Neural crest cell (in vitro differentiated cells): ENCODE measurements at regions not wholly inside any gene's neighbourhood (a gene's known extent, or its start where the extent isn't known, plus 50 kb on each side); places are given as distances from the start of the nearest gene placed in this dataset.

Source experiments
- DNase-seq: peaks from one replicate; pipeline ENCODE4 v3.0.0; 2021; ENCODE audit warnings: low read depth, mixed read lengths, low spot score
- H3K27ac Mint-ChIP-seq: one replicate; pipeline ENCODE4 v1.8.0; 2021; ENCODE audit warnings: mild to moderate bottlenecking, mixed read lengths; ENCODE audit not compliant: unreplicated experiment
- H3K27me3 Mint-ChIP-seq: 2 replicates; pipeline ENCODE4 v1.8.0; 2021; ENCODE audit warnings: low read depth, mild to moderate bottlenecking, mixed read lengths
- H3K36me3 Mint-ChIP-seq: 2 replicates; pipeline ENCODE4 v1.8.0; 2021; ENCODE audit warnings: low read depth, mild to moderate bottlenecking, mixed read lengths
- H3K4me1 Mint-ChIP-seq: 2 replicates; pipeline ENCODE4 v1.8.0; 2021; ENCODE audit warnings: mixed read lengths
- H3K4me3 Mint-ChIP-seq: one replicate; pipeline ENCODE4 v1.8.0; 2021; ENCODE audit warnings: mild to moderate bottlenecking, mixed read lengths
- H3K9me3 Mint-ChIP-seq: 2 replicates; pipeline ENCODE4 v1.8.0; 2021; ENCODE audit warnings: mixed read lengths
- TF ChIP-seq, protein P1 (sequence below): fragments of 200-600 bp; sonication (generic); conservative IDR thresholded peaks from 2 replicates; pipeline ENCODE4 v1.5.0; 2021; ENCODE audit warnings: antibody characterized with exemption, mild to moderate bottlenecking

DNA sequence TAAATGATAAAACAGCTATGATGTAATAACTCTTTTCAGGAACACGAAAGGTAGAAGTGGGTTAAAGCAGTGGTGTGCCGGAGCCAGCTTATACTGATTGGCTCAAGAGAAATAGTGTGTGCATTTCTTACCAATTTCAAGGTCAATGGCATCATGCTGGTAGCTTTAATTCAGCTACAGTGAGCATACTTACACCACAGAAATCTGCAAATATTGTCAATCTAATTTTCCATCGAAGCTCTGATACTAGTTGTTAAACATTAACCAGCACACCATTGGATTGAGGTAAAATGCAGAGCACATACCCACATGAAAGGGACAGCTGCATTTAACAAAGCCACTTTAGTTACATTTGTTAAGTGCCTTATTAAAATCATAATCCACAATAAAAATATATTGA is 225.7 kb downstream of the KCNC2 start:
- Mint-ChIP-seq H3K27ac (no peak overlapping the region), H3K36me3 (no peaks in the 10 kb centered on the region), H3K4me3 (no peak overlapping the region), H3K9me3 (no peaks in the 10 kb centered on the region), H3K4me1 (peaks cover 11% of the 10 kb centered on the region), H3K27me3 (no peaks in the 10 kb centered on the region)
- TF ChIP-seq, protein P1, sequence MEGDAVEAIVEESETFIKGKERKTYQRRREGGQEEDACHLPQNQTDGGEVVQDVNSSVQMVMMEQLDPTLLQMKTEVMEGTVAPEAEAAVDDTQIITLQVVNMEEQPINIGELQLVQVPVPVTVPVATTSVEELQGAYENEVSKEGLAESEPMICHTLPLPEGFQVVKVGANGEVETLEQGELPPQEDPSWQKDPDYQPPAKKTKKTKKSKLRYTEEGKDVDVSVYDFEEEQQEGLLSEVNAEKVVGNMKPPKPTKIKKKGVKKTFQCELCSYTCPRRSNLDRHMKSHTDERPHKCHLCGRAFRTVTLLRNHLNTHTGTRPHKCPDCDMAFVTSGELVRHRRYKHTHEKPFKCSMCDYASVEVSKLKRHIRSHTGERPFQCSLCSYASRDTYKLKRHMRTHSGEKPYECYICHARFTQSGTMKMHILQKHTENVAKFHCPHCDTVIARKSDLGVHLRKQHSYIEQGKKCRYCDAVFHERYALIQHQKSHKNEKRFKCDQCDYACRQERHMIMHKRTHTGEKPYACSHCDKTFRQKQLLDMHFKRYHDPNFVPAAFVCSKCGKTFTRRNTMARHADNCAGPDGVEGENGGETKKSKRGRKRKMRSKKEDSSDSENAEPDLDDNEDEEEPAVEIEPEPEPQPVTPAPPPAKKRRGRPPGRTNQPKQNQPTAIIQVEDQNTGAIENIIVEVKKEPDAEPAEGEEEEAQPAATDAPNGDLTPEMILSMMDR = no peak
- DNase-seq = no peak

DNA sequence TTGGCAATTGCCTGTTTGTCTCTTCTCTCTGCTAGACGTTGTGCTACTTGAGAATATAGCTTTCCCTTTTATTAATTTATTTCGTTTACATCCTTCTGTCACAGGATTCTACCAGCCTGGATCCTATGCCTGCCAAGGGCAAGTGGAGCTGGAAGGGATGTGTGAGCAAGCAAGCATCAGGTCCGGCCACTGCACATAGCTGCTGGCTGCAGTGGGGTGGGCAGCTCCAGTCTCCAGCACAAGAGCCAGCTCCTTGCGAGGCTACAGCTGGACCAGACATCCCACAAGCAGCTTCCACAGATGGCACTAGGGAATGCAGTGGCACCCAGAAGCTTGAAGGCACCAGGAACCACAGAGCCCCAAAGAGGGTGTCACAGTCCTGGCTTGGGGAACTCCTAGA is 225.0 kb downstream of the KCNC2 start:
- peaks cover 11% of the 10 kb centered on the region for H3K4me1 Mint-ChIP-seq

DNA sequence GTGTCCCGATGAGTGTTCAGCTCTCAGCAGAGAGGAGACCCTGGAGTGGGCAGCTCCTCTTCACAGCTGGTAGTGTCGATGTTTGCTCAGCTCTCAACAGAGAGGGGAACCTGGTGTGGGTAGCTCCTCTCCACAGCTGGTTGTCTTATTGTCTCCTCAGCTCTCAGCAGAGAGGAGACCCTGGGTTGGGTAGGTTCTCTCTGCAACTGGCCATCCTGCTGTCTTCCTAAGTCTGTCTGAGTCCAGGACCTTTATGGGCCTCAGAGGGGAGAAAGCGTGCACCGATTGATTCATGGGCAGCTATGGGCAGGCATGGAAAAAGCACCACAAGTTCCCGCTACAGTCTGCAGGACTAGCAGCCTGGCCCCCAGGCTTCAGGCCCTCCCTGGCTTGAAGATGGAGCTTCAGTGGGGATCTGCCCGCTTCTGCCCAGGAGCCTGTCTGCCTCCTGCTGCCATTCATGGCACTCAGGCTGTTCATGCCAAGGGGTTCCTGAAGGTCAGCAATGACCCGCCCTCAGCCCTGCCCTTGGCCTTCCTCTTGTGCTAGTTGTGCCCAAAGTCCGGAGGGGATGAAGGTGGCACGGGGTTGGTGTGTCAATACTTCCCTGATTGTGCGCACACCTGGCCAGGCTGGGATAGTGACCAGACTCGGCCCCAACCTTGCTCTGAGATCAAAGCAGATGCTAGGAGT is 224.2 kb downstream of the KCNC2 start:
- peaks cover 8% of the 10 kb centered on the region for H3K4me1 Mint-ChIP-seq
- H3K27me3 Mint-ChIP-seq = no peaks in the 10 kb centered on the region
- no peaks in the 10 kb centered on the region for H3K9me3 Mint-ChIP-seq
- no peak overlapping the region for H3K27ac Mint-ChIP-seq
- H3K4me3 Mint-ChIP-seq = no peak overlapping the region
- no peak for DNase-seq
- TF ChIP-seq, protein P1 = no peak
- no peaks in the 10 kb centered on the region for H3K36me3 Mint-ChIP-seq

More for the DNA sequence above, 225.0 kb downstream of the KCNC2 start:
- DNase-seq = no peak
- Mint-ChIP-seq H3K27me3 (no peaks in the 10 kb centered on the region), H3K36me3 (no peaks in the 10 kb centered on the region), H3K27ac (no peak overlapping the region), H3K9me3 (no peaks in the 10 kb centered on the region), H3K4me3 (no peak overlapping the region)
- TF ChIP-seq, protein P1 = no peak

DNA sequence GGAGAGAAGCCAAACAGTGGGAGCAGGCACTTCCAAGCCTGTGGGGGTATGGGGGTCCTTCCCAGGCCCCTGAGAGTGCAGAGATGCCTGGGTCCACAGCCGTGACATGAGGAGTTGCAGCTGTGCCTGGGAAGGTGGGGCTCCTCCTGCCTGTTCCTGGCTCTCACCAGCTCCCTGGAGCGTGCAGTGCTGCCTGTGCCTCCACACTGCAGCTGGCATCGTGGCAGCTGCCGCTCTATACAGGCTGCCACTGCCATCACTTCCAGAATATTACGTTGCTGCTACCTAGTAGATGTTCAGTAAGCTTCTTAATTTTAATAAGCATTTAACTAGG is 223.7 kb downstream of the KCNC2 start:
- Mint-ChIP-seq H3K36me3 (no peaks in the 10 kb centered on the region), H3K27me3 (no peaks in the 10 kb centered on the region), H3K9me3 (no peaks in the 10 kb centered on the region), H3K4me1 (peaks cover 2% of the 10 kb centered on the region), H3K27ac (no peak overlapping the region), H3K4me3 (no peak overlapping the region)
- TF ChIP-seq, protein P1 = no peak
- DNase-seq = no peak

DNA sequence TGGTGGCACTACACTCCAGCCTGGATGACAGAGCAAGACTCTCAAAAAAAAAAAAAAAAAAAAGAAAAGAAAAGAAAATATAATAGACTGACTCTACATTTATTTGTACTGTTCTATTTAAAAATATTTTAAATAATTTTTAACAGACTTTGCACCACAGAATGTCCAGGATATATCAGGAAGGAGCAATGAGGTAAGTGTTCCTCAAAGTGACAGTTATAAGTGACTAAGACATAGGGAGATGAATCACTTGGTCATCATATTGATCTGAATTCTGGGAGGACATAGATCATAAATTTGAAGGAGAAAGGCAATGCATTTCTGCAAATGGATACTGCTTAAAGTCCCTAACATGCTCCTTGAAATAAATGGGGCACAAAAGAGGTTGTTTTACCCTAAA is 221.5 kb downstream of the KCNC2 start:
- no peaks in the 10 kb centered on the region for H3K4me1 Mint-ChIP-seq
- no peaks in the 10 kb centered on the region for H3K9me3 Mint-ChIP-seq
- H3K27me3 Mint-ChIP-seq = no peaks in the 10 kb centered on the region
- no peak overlapping the region for H3K4me3 Mint-ChIP-seq
- H3K27ac Mint-ChIP-seq = no peak overlapping the region
- no peak for DNase-seq
- H3K36me3 Mint-ChIP-seq = no peaks in the 10 kb centered on the region
- TF ChIP-seq, protein P1 = no peak
